Hepatocyte (in vitro differentiated cells): ENCODE measurements at regions not wholly inside any gene's neighbourhood (a gene's known extent, or its start where the extent isn't known, plus 50 kb on each side); places are given as distances from the start of the nearest gene placed in this dataset.

ENCODE experiments used
- DNase-seq: peaks from one replicate; pipeline ENCODE4 v3.0.0-alpha.2; 2016; ENCODE audit warnings: low spot score
- H2AFZ ChIP-seq: fragments of 200-600 bp; sonication (generic); 2 replicates; pipeline ENCODE4 v1.6.0; 2016; ENCODE audit warnings: antibody characterized with exemption, mild to moderate bottlenecking
- H3K27ac ChIP-seq: fragments of 200-600 bp; sonication (generic); 2 replicates; pipeline ENCODE4 v1.5.1; 2016; ENCODE audit warnings: mild to moderate bottlenecking
- H3K27me3 ChIP-seq: fragments of 200-600 bp; sonication (generic); 2 replicates; pipeline ENCODE4 v1.6.1; 2016
- H3K36me3 ChIP-seq: fragments of 200-600 bp; sonication (generic); replicated peaks from 2 replicates; pipeline ENCODE4 v1.5.1; 2016; ENCODE audit warnings: low read depth; ENCODE audit not compliant: insufficient read depth
- H3K4me1 ChIP-seq: fragments of 200-600 bp; sonication (generic); 2 replicates; pipeline ENCODE4 v1.5.1; 2016; ENCODE audit warnings: mild to moderate bottlenecking, moderate library complexity; ENCODE audit not compliant: insufficient read depth
- H3K4me2 ChIP-seq: fragments of 200-600 bp; sonication (generic); 2 replicates; pipeline ENCODE4 v1.6.0; 2016
- H3K4me3 ChIP-seq: fragments of 200-600 bp; sonication (generic); 2 replicates; pipeline ENCODE4 v1.5.1; 2016; ENCODE audit warnings: mild to moderate bottlenecking
- H3K79me2 ChIP-seq: fragments of 200-600 bp; sonication (generic); 2 replicates; pipeline ENCODE4 v1.6.0; 2017; ENCODE audit warnings: mild to moderate bottlenecking
- H3K9me2 ChIP-seq: fragments of 200-600 bp; sonication (generic); replicated peaks from 2 replicates; pipeline ENCODE4 v1.6.0; 2017; ENCODE audit warnings: mild to moderate bottlenecking; ENCODE audit not compliant: insufficient read depth
- H3K9me3 ChIP-seq: fragments of 200-600 bp; sonication (generic); 2 replicates; pipeline ENCODE4 v1.5.1; 2016; ENCODE audit warnings: low read depth, mild to moderate bottlenecking
- H4K20me1 ChIP-seq: fragments of 200-600 bp; sonication (generic); 2 replicates; pipeline ENCODE4 v1.6.0; 2016; ENCODE audit warnings: mild to moderate bottlenecking; ENCODE audit not compliant: insufficient read depth, poor library complexity, severe bottlenecking
- EZH2 ChIP-seq: fragments of 200-600 bp; sonication (generic); IDR thresholded peaks from 2 replicates; pipeline ENCODE4 v1.6.1; 2016; ENCODE audit warnings: antibody characterized with exemption, mild to moderate bottlenecking, borderline replicate concordance
- EZH2phosphoT487 ChIP-seq: fragments of 200-600 bp; sonication (generic); IDR thresholded peaks from one replicate; pipeline ENCODE4 v1.6.1; 2018; ENCODE audit warnings: antibody characterized with exemption, mild to moderate bottlenecking, low read depth, moderate library complexity; ENCODE audit not compliant: unreplicated experiment, severe bottlenecking
- WGBS: methylation state at CpG from one replicate; pipeline ENCODE4 v1.1.6; 2016; ENCODE audit warnings: low lambda C conversion rate; ENCODE audit errors: missing lambda C conversion rate; 5-methylcytosine and 5-hydroxymethylcytosine counted together
- TF ChIP-seq, protein P1 (sequence below): fragments of 200-600 bp; sonication (generic); IDR thresholded peaks from 2 replicates; pipeline ENCODE4 v1.5.1; 2016; ENCODE audit warnings: antibody characterized with exemption, mild to moderate bottlenecking; ENCODE audit not compliant: poor library complexity

DNA sequence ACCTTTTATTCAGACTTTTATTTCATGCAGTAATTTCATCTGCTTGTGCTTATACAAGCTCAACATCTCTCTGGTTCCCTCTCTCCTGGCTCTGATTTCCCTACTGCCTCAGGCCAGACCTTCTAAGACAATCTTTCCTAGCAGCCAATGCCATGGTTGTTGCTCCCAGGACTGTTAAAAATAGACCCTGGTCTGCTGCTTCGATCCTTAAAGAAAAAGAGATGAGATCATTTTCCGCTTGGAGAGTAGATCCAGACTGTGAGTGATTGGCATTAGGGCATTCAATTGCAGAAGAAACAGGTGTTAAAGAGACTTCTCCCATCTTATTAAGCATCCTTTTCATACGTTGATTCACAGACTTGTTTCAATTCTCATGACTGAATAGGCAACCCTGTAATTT lies 68.4 kb upstream of the ITGB1 start:
- Histone ChIP-seq H3K27me3 (no peaks in the 10 kb centered on the region), H3K9me2 (no peaks in the 10 kb centered on the region), H3K4me1 (no peaks in the 10 kb centered on the region), H4K20me1 (no peaks in the 10 kb centered on the region), H3K4me3 (no peak overlapping the region), H3K36me3 (no peaks in the 10 kb centered on the region), H3K79me2 (no peaks in the 10 kb centered on the region), H3K27ac (no peak overlapping the region), H3K9me3 (no peaks in the 10 kb centered on the region), H2AFZ (no peak overlapping the region), H3K4me2 (no peak overlapping the region)
- TF ChIP-seq EZH2phosphoT487: no peak
- no peak for DNase-seq
- 69% methylated on average over 3 of the region's 3 CpGs for WGBS

DNA sequence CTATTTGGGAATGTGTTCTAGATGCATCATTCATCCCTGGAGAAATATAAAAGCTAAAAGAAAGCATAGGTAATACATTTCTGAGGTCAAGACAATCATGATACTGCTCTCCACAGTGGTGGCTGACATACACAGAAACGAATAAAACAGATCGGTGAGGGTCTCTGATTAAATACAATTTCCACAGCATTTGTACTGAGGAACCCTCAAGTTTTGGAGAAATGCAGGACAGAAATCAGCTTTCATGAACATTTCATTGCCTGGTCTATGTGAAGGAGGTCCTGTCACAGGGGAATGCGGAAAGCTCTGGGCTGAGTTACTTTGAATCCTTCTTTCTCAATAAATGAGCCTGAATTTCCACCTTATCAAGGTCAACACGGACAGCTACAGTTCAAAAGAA lies 67.9 kb upstream of the ITGB1 start:
- H3K27me3 ChIP-seq: no peaks in the 10 kb centered on the region
- no peaks in the 10 kb centered on the region for H4K20me1 ChIP-seq
- no peaks in the 10 kb centered on the region for H3K9me3 ChIP-seq
- H3K4me1 ChIP-seq: no peaks in the 10 kb centered on the region
- H3K4me3 ChIP-seq: no peak overlapping the region
- no peak for DNase-seq
- no peaks in the 10 kb centered on the region for H3K79me2 ChIP-seq
- no peak overlapping the region for H2AFZ ChIP-seq
- H3K36me3 ChIP-seq: no peaks in the 10 kb centered on the region
- no peak overlapping the region for H3K4me2 ChIP-seq
- no peak for TF ChIP-seq EZH2phosphoT487
- TF ChIP-seq, protein P1, sequence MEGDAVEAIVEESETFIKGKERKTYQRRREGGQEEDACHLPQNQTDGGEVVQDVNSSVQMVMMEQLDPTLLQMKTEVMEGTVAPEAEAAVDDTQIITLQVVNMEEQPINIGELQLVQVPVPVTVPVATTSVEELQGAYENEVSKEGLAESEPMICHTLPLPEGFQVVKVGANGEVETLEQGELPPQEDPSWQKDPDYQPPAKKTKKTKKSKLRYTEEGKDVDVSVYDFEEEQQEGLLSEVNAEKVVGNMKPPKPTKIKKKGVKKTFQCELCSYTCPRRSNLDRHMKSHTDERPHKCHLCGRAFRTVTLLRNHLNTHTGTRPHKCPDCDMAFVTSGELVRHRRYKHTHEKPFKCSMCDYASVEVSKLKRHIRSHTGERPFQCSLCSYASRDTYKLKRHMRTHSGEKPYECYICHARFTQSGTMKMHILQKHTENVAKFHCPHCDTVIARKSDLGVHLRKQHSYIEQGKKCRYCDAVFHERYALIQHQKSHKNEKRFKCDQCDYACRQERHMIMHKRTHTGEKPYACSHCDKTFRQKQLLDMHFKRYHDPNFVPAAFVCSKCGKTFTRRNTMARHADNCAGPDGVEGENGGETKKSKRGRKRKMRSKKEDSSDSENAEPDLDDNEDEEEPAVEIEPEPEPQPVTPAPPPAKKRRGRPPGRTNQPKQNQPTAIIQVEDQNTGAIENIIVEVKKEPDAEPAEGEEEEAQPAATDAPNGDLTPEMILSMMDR: no peak
- no peak for TF ChIP-seq EZH2
- WGBS: 69% methylated on average over 4 of the region's 4 CpGs
- H3K9me2 ChIP-seq: no peaks in the 10 kb centered on the region
- no peak overlapping the region for H3K27ac ChIP-seq

DNA sequence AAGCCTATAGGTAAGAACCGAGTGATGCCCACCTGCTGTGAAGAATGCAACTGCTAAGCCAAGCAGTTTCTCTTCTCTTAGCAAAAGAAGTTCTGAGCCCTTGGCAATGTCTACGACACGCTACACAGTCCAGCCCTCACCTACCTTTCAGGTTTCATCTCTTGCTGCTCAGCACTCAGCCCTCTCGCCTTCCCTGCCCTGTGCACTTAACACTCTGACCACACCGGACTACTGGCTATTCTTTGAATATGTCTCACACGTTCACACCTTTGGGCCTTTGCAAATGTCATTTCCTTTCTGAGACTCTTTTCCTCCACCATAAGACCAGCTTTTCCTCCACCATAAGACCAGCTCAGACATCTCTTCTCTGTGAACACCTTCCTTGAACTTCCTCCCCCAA lies 67.0 kb upstream of the ITGB1 start:
- 86% methylated on average over 6 of the region's 6 CpGs for WGBS
- H4K20me1 ChIP-seq: no peaks in the 10 kb centered on the region
- no peaks in the 10 kb centered on the region for H3K9me2 ChIP-seq
- no peak for DNase-seq
- no peak overlapping the region for H3K4me2 ChIP-seq
- H3K27ac ChIP-seq: no peak overlapping the region
- H2AFZ ChIP-seq: no peak overlapping the region
- H3K36me3 ChIP-seq: no peaks in the 10 kb centered on the region
- H3K4me3 ChIP-seq: no peak overlapping the region
- H3K4me1 ChIP-seq: no peaks in the 10 kb centered on the region
- no peaks in the 10 kb centered on the region for H3K27me3 ChIP-seq
- TF ChIP-seq, protein P1: no peak
- no peak for TF ChIP-seq EZH2phosphoT487
- TF ChIP-seq EZH2: no peak
- H3K9me3 ChIP-seq: no peaks in the 10 kb centered on the region
- H3K79me2 ChIP-seq: no peaks in the 10 kb centered on the region

DNA sequence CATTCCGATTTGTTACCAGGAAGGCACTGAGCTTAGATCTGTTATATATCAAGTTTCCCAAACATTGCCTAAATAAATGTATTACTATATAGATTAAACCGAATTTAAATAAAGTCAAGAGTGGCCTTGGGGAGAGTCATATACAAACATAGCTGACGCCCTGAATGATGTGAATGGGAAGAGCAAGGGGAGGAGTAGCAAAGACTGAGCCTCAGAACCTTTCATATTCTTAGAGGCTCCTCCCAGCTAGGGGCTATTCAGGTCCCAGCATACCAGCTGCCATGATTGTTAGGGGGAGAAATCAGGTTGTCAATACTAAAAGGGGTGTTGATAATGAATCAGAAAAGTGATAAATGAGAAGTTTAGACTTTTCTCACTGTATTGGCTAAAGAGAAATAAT lies 64.7 kb upstream of the ITGB1 start:
- H3K4me1 ChIP-seq: no peaks in the 10 kb centered on the region
- H3K36me3 ChIP-seq: no peaks in the 10 kb centered on the region
- no peaks in the 10 kb centered on the region for H3K27me3 ChIP-seq
- no peak for TF ChIP-seq EZH2
- no peak for TF ChIP-seq EZH2phosphoT487
- TF ChIP-seq, protein P1: no peak
- no peak overlapping the region for H3K4me2 ChIP-seq
- H2AFZ ChIP-seq: no peak overlapping the region
- H3K9me3 ChIP-seq: no peaks in the 10 kb centered on the region
- H3K27ac ChIP-seq: no peak overlapping the region
- 83% methylated on average over 3 of the region's 3 CpGs for WGBS
- H3K4me3 ChIP-seq: no peak overlapping the region
- no peaks in the 10 kb centered on the region for H4K20me1 ChIP-seq
- DNase-seq: no peak
- no peaks in the 10 kb centered on the region for H3K79me2 ChIP-seq
- no peaks in the 10 kb centered on the region for H3K9me2 ChIP-seq
